Mammary epithelial cell (primary cell): ENCODE measurements at regions not wholly inside any gene's neighbourhood (a gene's known extent, or its start where the extent isn't known, plus 50 kb on each side); places are given as distances from the start of the nearest gene placed in this dataset.

Experiments
- CTCF ChIP-seq, 2 donors: IDR thresholded peaks in 1 of 2; conservative IDR thresholded peaks in 1 of 2; 2 replicates each; pipeline ENCODE4 v1.5.1; 2011 to 2012; ENCODE audit warnings: inconsistent platforms in 2 of 2, low read length in 2 of 2, mild to moderate bottlenecking in 2 of 2, control low read depth in 1 of 2, low read depth in 1 of 2; ENCODE audit not compliant: insufficient read depth in 1 of 2; ENCODE audit errors: extremely low read depth in 1 of 2
- EZH2 ChIP-seq: IDR thresholded peaks from 2 replicates; pipeline ENCODE4 v1.6.1; 2012; ENCODE audit warnings: low read length, inconsistent platforms, borderline replicate concordance

- no peak for TF ChIP-seq CTCF (conservative IDR thresholded peaks at IDR 0.05 in 1 of 2, IDR thresholded peaks at IDR 0.05 in 1 of 2; ENCODE audit: extremely low read depth in 1 of 2, insufficient read depth in 1 of 2, low read depth in 1 of 2, low read length in 2 of 2)
- no peak for TF ChIP-seq EZH2
Observed at GRCh38 chr19:31908496-31909225, 436.7 kb upstream of the ZNF507 start.
